ENCODE measurements at regions not wholly inside any gene's neighbourhood (a gene's known extent, or its start where the extent isn't known, plus 50 kb on each side); places are given as distances from the start of the nearest gene placed in this dataset.

GRCh38 chr18:38792731-38793130 is 1227.1 kb upstream of the CELF4 start:
- Histone ChIP-seq H3F3A (replicated peaks; ENCODE audit: low read depth) (no peaks in the 10 kb centered on the region), H2AFZ (no peak overlapping the region), H3K27ac (ENCODE audit: low read depth) (no peak overlapping the region), H4K20me1 (replicated peaks; ENCODE audit: insufficient read depth) (no peaks in the 10 kb centered on the region), H3K4me2 (no peak overlapping the region), H3K36me3 (ENCODE audit: insufficient read depth) (no peaks in the 10 kb centered on the region), H3K4me1 (ENCODE audit: insufficient read depth) (no peaks in the 10 kb centered on the region), H3K27me3 (ENCODE audit: insufficient read depth) (no peaks in the 10 kb centered on the region), H3K4me3 (no peak overlapping the region), H3K9me2 (ENCODE audit: insufficient read depth) (no peaks in the 10 kb centered on the region), H3K79me2 (replicated peaks; ENCODE audit: insufficient read depth) (no peaks in the 10 kb centered on the region)
- H3K4me1 Mint-ChIP-seq = no peaks in the 10 kb centered on the region
- no peaks in the 10 kb centered on the region for H3K27me3 Mint-ChIP-seq (ENCODE audit: insufficient read depth, low read depth, poor library complexity)
- H3K4me3 Mint-ChIP-seq = no peak overlapping the region
- no peak for DNase-seq (ENCODE audit: low spot score)
- H3K27ac Mint-ChIP-seq = no peak overlapping the region
- no peaks in the 10 kb centered on the region for H3K36me3 Mint-ChIP-seq (ENCODE audit: low read depth)
- no peaks in the 10 kb centered on the region for H3K9me3 Mint-ChIP-seq
- ATAC-seq = no peak
- TF ChIP-seq CREB1 (CRISPR knock-in tag; IDR thresholded peaks at IDR 0.05; ENCODE audit: low read depth) (no peak), JUNB (IDR thresholded peaks at IDR 0.05; ENCODE audit: unreplicated experiment) (no peak), EZH2phosphoT487 (IDR thresholded peaks at IDR 0.05; ENCODE audit: unreplicated experiment) (no peak), REST (IDR thresholded peaks at IDR 0.05; ENCODE audit: unreplicated experiment) (no peak), NANOG (IDR thresholded peaks at IDR 0.05; ENCODE audit: borderline replicate concordance) (no peak)
- TF ChIP-seq, protein P1, sequence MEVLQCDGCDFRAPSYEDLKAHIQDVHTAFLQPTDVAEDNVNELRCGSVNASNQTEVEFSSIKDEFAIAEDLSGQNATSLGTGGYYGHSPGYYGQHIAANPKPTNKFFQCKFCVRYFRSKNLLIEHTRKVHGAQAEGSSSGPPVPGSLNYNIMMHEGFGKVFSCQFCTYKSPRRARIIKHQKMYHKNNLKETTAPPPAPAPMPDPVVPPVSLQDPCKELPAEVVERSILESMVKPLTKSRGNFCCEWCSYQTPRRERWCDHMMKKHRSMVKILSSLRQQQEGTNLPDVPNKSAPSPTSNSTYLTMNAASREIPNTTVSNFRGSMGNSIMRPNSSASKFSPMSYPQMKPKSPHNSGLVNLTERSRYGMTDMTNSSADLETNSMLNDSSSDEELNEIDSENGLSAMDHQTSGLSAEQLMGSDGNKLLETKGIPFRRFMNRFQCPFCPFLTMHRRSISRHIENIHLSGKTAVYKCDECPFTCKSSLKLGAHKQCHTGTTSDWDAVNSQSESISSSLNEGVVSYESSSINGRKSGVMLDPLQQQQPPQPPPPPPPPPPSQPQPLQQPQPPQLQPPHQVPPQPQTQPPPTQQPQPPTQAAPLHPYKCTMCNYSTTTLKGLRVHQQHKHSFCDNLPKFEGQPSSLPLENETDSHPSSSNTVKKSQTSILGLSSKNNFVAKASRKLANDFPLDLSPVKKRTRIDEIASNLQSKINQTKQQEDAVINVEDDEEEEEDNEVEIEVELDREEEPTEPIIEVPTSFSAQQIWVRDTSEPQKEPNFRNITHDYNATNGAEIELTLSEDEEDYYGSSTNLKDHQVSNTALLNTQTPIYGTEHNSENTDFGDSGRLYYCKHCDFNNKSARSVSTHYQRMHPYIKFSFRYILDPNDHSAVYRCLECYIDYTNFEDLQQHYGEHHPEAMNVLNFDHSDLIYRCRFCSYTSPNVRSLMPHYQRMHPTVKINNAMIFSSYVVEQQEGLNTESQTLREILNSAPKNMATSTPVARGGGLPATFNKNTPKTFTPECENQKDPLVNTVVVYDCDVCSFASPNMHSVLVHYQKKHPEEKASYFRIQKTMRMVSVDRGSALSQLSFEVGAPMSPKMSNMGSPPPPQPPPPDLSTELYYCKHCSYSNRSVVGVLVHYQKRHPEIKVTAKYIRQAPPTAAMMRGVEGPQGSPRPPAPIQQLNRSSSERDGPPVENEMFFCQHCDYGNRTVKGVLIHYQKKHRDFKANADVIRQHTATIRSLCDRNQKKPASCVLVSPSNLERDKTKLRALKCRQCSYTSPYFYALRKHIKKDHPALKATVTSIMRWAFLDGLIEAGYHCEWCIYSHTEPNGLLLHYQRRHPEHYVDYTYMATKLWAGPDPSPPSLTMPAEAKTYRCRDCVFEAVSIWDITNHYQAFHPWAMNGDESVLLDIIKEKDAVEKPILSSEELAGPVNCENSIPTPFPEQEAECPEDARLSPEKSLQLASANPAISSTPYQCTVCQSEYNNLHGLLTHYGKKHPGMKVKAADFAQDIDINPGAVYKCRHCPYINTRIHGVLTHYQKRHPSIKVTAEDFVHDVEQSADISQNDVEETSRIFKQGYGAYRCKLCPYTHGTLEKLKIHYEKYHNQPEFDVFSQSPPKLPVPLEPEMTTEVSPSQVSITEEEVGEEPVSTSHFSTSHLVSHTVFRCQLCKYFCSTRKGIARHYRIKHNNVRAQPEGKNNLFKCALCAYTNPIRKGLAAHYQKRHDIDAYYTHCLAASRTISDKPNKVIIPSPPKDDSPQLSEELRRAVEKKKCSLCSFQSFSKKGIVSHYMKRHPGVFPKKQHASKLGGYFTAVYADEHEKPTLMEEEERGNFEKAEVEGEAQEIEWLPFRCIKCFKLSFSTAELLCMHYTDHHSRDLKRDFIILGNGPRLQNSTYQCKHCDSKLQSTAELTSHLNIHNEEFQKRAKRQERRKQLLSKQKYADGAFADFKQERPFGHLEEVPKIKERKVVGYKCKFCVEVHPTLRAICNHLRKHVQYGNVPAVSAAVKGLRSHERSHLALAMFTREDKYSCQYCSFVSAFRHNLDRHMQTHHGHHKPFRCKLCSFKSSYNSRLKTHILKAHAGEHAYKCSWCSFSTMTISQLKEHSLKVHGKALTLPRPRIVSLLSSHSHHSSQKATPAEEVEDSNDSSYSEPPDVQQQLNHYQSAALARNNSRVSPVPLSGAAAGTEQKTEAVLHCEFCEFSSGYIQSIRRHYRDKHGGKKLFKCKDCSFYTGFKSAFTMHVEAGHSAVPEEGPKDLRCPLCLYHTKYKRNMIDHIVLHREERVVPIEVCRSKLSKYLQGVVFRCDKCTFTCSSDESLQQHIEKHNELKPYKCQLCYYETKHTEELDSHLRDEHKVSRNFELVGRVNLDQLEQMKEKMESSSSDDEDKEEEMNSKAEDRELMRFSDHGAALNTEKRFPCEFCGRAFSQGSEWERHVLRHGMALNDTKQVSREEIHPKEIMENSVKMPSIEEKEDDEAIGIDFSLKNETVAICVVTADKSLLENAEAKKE (CRISPR knock-in tag; IDR thresholded peaks at IDR 0.05) = no peak

Measured in GM23338 (cell line).